Heart left ventricle (tissue), 16 donors: ENCODE measurements at regions not wholly inside any gene's neighbourhood (a gene's known extent, or its start where the extent isn't known, plus 50 kb on each side); places are given as distances from the start of the nearest gene placed in this dataset.

Source experiments
- ATAC-seq, 4 donors: fragments of 200-7000 bp; cut with Tn5 transposase; one replicate each; pipeline ENCODE4 v1.9.1; 2020 to 2022; ENCODE audit warnings: moderate library complexity in 4 of 4, mild to moderate bottlenecking in 3 of 4, moderate number of reproducible peaks in 1 of 4
- DNase-seq, 5 donors: peaks; one replicate each; pipeline ENCODE4 v3.0.0-alpha.2; 2020
- H3K27ac ChIP-seq, 12 donors: fragments of 200-600 bp; sonication (generic) in 4 of 12; one replicate each; pipeline versions ENCODE4 v1.5.0 to v1.8.0; 2016 to 2022; ENCODE audit warnings: mild to moderate bottlenecking in 2 of 12
- H3K27me3 ChIP-seq, 9 donors: fragments of 200-600 bp; sonication (generic) in 2 of 9; one replicate each; pipeline versions ENCODE4 v1.5.1 to v1.8.0; 2016 to 2022; ENCODE audit warnings: mild to moderate bottlenecking in 3 of 9
- H3K36me3 ChIP-seq, 9 donors: fragments of 200-600 bp; sonication (generic) in 2 of 9; one replicate each; pipeline versions ENCODE4 v1.5.0 to v1.8.0; 2018 to 2022; ENCODE audit warnings: mild to moderate bottlenecking in 2 of 9
- H3K4me1 ChIP-seq, 12 donors: fragments of 200-600 bp; sonication (generic) in 4 of 12; one replicate each; pipeline versions ENCODE4 v1.5.0 to v1.8.0; 2016 to 2022; ENCODE audit warnings: mild to moderate bottlenecking in 3 of 12
- H3K4me3 ChIP-seq, 12 donors: fragments of 200-600 bp; sonication (generic) in 4 of 12; one replicate each; pipeline versions ENCODE4 v1.5.0 to v1.8.0; 2017 to 2022; ENCODE audit warnings: mild to moderate bottlenecking in 9 of 12, moderate library complexity in 4 of 12
- H3K9me3 ChIP-seq, 12 donors: fragments of 200-600 bp; sonication (generic) in 4 of 12; one replicate each; pipeline versions ENCODE4 v1.5.0 to v1.8.0; 2016 to 2022; ENCODE audit warnings: mild to moderate bottlenecking in 1 of 12
- CTCF ChIP-seq, 12 donors: fragments of 200-600 bp; sonication (generic) in 4 of 12; IDR thresholded peaks; one replicate each; pipeline versions ENCODE4 v1.5.0 to v1.8.0; 2018 to 2022; ENCODE audit warnings: antibody characterized with exemption in 12 of 12, mild to moderate bottlenecking in 5 of 12
- POLR2A ChIP-seq, 2 donors: fragments of 450-650 bp; IDR thresholded peaks; one replicate each; pipeline ENCODE4 v1.6.1; 2017; ENCODE audit warnings: antibody characterized with exemption in 2 of 2, mild to moderate bottlenecking in 2 of 2, moderate library complexity in 2 of 2
- WGBS, 4 donors: extraction: QIAGEN DNeasy Blood & Tissue Kit in 2 of 4; methylation state at CpG; one replicate each; pipeline versions ENCODE4 v1.1.5 to v1.1.7; 2013 to 2018; 5-methylcytosine and 5-hydroxymethylcytosine counted together
- intact Hi-C, 10 donors: fragments of 100-400 bp; cut with DNase I; formaldehyde crosslinking; loops; one replicate each; pipeline versions ENCODE4 v1.11.1 to v1.14.2; 2022
- donor health status: ischemic (EF 13 %, LVEDD 7.1; RV severe dilation, severe dysfunction).
- donor health status: healthy with polysubstance abuse.
- donor health status: DM: no; HTN: yes; CAD: no.
- donor health status: DM: no; HTN: no; CAD: no.
- donor health status: ischemic (EF 25% LVEDD 6.9; RV normal size, moderate dysfunction).
- donor health status: ischemic (EF 25% LVEDD 5.7; RV mildly dilated, moderate dysfunction).
- donor health status: healthy.
- donor health status: DM: yes; HTN: yes; CAD: no.
- donor health status: ischemic (EF 35%, LVEDD 5.7; RV mildly dilated, moderate dysfunction).
- donor health status: nonischemic (EF 11% LVEDD 7.7; RV severe dilation, severe dysfunction).
- donor health status: DM: yes; HTN: yes; CAD: no.
- donor health status: PGD.
- donor health status: ischemic (EF 29% LVEDD 5.4; RV normal size, mild dysfunction).
- donor health status: nonischemic (EF 23%, LVEDD 6.1; RV moderate dilation, normal function).

GRCh38 chr1:198929961-198930599 is 291.2 kb downstream of the PTPRC start:
- ATAC-seq = peak; percentile 58 to 84 (median 70)
- TF ChIP-seq CTCF (IDR thresholded peaks at IDR 0.05) (no peak), POLR2A (IDR thresholded peaks at IDR 0.05) (no peak)
- H3K4me1 ChIP-seq = peaks cover 0 to 89% (median 34%) of the 10 kb centered on the region in 12 donors
- H3K4me3 ChIP-seq = peak overlapping the region in 9 of 12 donors; percentile 23 to 46 (median 36)
- WGBS, 4 donors = 16 to 24% (median 18%) methylated on average over 9 of the region's 9 CpGs
- DNase-seq = no peak
- H3K27ac ChIP-seq = peak overlapping the region in 11 of 12 donors; percentile 2 to 91 (median 48)
- H3K27me3 ChIP-seq = no peaks in the 10 kb centered on the region
- H3K36me3 ChIP-seq = no peaks in the 10 kb centered on the region
- no peaks in the 10 kb centered on the region for H3K9me3 ChIP-seq
- intact Hi-C loops = loop anchor here in 3 of 10 donors (5.0 to 10.0 kb wide), 3 partner anchors 38 to 155 kb away; no protein-coding TSS in a partner anchor

GRCh38 chr1:198932351-198932991 is 293.6 kb downstream of the PTPRC start:
- ATAC-seq (no peak), DNase-seq (peak in 1 of 5 donors; percentile 30)
- Histone ChIP-seq H3K27ac (peak overlapping the region in 7 of 12 donors; percentile 1 to 91 (median 32)), H3K27me3 (no peaks in the 10 kb centered on the region), H3K4me3 (peak overlapping the region in 7 of 12 donors; percentile 11 to 75 (median 17)), H3K36me3 (no peaks in the 10 kb centered on the region), H3K4me1 (peaks cover 3 to 71% (median 37%) of the 10 kb centered on the region in 12 donors), H3K9me3 (no peaks in the 10 kb centered on the region)
- intact Hi-C loops = loop anchor here in 3 of 10 donors (5.0 to 10.0 kb wide), 3 partner anchors 40 to 158 kb away; no protein-coding TSS in a partner anchor
- TF ChIP-seq CTCF (IDR thresholded peaks at IDR 0.05) (no peak), POLR2A (IDR thresholded peaks at IDR 0.05) (no peak)
- 52 to 61% (median 57%) methylated on average over 6 of the region's 6 CpGs for WGBS, 4 donors

GRCh38 chr1:198933515-198934222 is 294.8 kb downstream of the PTPRC start:
- Histone ChIP-seq H3K4me1 (peaks cover 3 to 64% (median 35%) of the 10 kb centered on the region in 12 donors), H3K27ac (peak overlapping the region in 8 of 12 donors; percentile 12 to 91 (median 74)), H3K9me3 (no peaks in the 10 kb centered on the region), H3K27me3 (no peaks in the 10 kb centered on the region), H3K36me3 (no peaks in the 10 kb centered on the region), H3K4me3 (peak overlapping the region in 8 of 12 donors; percentile 3 to 75 (median 63))
- WGBS, 4 donors = 60 to 61% (median 61%) methylated on average over 5 of the region's 5 CpGs
- no peak for TF ChIP-seq POLR2A (IDR thresholded peaks at IDR 0.05)
- TF ChIP-seq CTCF (IDR thresholded peaks at IDR 0.05) = no peak
- intact Hi-C loops = loop anchor here in 4 of 10 donors (2.0 to 10.0 kb wide), 4 partner anchors 33 to 159 kb away; no protein-coding TSS in a partner anchor
- DNase-seq (no peak), ATAC-seq (no peak)
